K562 (cell line): ENCODE measurements at regions not wholly inside any gene's neighbourhood (a gene's known extent, or its start where the extent isn't known, plus 50 kb on each side); places are given as distances from the start of the nearest gene placed in this dataset.

Experiments
- ATAC-seq: fragments of 200-7000 bp; cut with Tn5 transposase; 3 replicates; pipeline ENCODE4 v1.9.1; 2020; ENCODE audit warnings: moderate library complexity
- BruUV-seq: library from RNA; stranded (reverse); fragments of 400-500 nt; replicated peaks from 2 replicates; lab custom pipeline; 2021; lab: Mats Ljungman, UMichigan
- CTCF ChIA-PET: fragments of 300-600 bp; formaldehyde crosslinking; extraction: SDS; loops from one replicate; lab custom pipeline; 2021; ENCODE audit warnings: low intra/inter-chr PET ratio; lab: Yijun Ruan, JAX
- POLR2A ChIA-PET: fragments of 300-600, 350-650 bp; sonication (Branson Sonifier 250); formaldehyde crosslinking; extraction: SDS; loops from one replicate; lab custom pipeline; 2021; ENCODE audit warnings: antibody characterized with exemption, inconsistent platforms; lab: Yijun Ruan, JAX
- DNase-seq, 4 experiments: peaks; one replicate each; pipeline versions ENCODE4 v3.0.0 to v3.0.0-alpha.2; 2011 to 2018; ENCODE audit warnings: low spot score in 3 of 4, mixed read lengths in 3 of 4; ENCODE audit errors: extremely low read depth in 1 of 4
- FAIRE-seq: peaks from 2 replicates; lab custom pipeline; 2011; peaks lifted over from hg19 to GRCh38; lab: Jason Lieb, UNC
- H2AFZ ChIP-seq: 2 replicates; pipeline ENCODE4 v1.6.0; 2011; ENCODE audit warnings: low read depth, low read length, control low read depth, inconsistent platforms
- H3K27ac ChIP-seq: fragments of 200-600 bp; 3 replicates; pipeline ENCODE4 v1.8.0; 2011; ENCODE audit warnings: low read depth, mild to moderate bottlenecking, control low read depth, inconsistent platforms, low read length, moderate library complexity, mixed read lengths; ENCODE audit errors: extremely low read depth
- H3K27me3 ChIP-seq, 2 experiments: fragments of 300-600 bp in 1 of 2; 2 replicates in 1 of 2; 3 replicates in 1 of 2; pipeline versions ENCODE4 v1.6.0 to v1.8.0; 2011; ENCODE audit warnings: inconsistent platforms in 2 of 2, low read length in 2 of 2, mild to moderate bottlenecking in 1 of 2, mixed read lengths in 1 of 2, moderate library complexity in 1 of 2; ENCODE audit not compliant: control insufficient read depth in 2 of 2, insufficient read depth in 2 of 2
- H3K36me3 ChIP-seq: fragments of 300-600 bp; 3 replicates; pipeline ENCODE4 v1.8.0; 2011; ENCODE audit warnings: mild to moderate bottlenecking, low read length, inconsistent platforms; ENCODE audit not compliant: control insufficient read depth, insufficient read depth
- H3K4me1 ChIP-seq, 2 experiments: fragments of 200-600 bp in 1 of 2; replicated peaks in 1 of 2; 2 replicates in 1 of 2; 3 replicates in 1 of 2; pipeline versions ENCODE4 v1.5.1 to v1.8.0; 2011; ENCODE audit warnings: inconsistent platforms in 2 of 2, low read length in 2 of 2, mild to moderate bottlenecking in 1 of 2, mixed read lengths in 1 of 2, moderate library complexity in 1 of 2; ENCODE audit not compliant: control insufficient read depth in 2 of 2, insufficient read depth in 2 of 2
- H3K4me2 ChIP-seq: 2 replicates; pipeline ENCODE4 v1.6.1; 2011; ENCODE audit warnings: low read length, control low read depth, inconsistent platforms, mixed read lengths; ENCODE audit not compliant: insufficient read depth
- H3K4me3 ChIP-seq: fragments of 200-600 bp; sonication (generic), shearing (Covaris generic); 2 replicates; pipeline ENCODE4 v1.5.1; 2016; ENCODE audit warnings: control low read depth, inconsistent platforms
- H3K79me2 ChIP-seq: fragments of 200-600 bp; 3 replicates; pipeline ENCODE4 v1.8.0; 2011; ENCODE audit warnings: low read length, inconsistent platforms; ENCODE audit not compliant: control insufficient read depth, insufficient read depth
- H3K9ac ChIP-seq, 2 experiments: 2 replicates each; pipeline versions ENCODE4 v1.6.0 to v1.6.1; 2011; ENCODE audit warnings: low read depth in 2 of 2, low read length in 2 of 2, control low read depth in 1 of 2, inconsistent platforms in 1 of 2, mild to moderate bottlenecking in 1 of 2, mixed read lengths in 1 of 2; ENCODE audit not compliant: insufficient read depth in 1 of 2
- H3K9me1 ChIP-seq: one replicate; pipeline ENCODE4 v1.6.0; 2011; ENCODE audit warnings: inconsistent platforms, mild to moderate bottlenecking, low read length, moderate library complexity; ENCODE audit not compliant: control insufficient read depth, insufficient read depth
- H3K9me3 ChIP-seq: replicated peaks from 2 replicates; pipeline ENCODE4 v1.5.1; 2011; ENCODE audit warnings: low read depth, low read length, inconsistent platforms; ENCODE audit not compliant: control insufficient read depth, insufficient read depth
- H4K20me1 ChIP-seq: replicated peaks from 2 replicates; pipeline ENCODE4 v1.6.1; 2011; ENCODE audit warnings: low read length, inconsistent platforms, mixed read lengths; ENCODE audit not compliant: control insufficient read depth, insufficient read depth
- CEBPG ChIP-seq, 3 experiments: fragments of 200-800 bp in 1 of 3; sonication (Bioruptor generic) in 1 of 3; sonication (generic) in 1 of 3; formaldehyde crosslinking in 1 of 3; IDR thresholded peaks in 2 of 3; conservative IDR thresholded peaks in 1 of 3; 2 replicates each; pipeline versions ENCODE4 v1.6.1 to v1.8.0; 2016 to 2022; ENCODE audit warnings: missing compliant biosample characterization in 2 of 3, missing genetic modification characterization in 2 of 3, mild to moderate bottlenecking in 1 of 3, missing genetic modification reagents in 1 of 3
- MIER1 ChIP-seq: fragments of 450-650 bp; IDR thresholded peaks from 2 replicates; pipeline ENCODE4 v1.6.1; 2016; ENCODE audit warnings: antibody characterized with exemption, mild to moderate bottlenecking, low read depth
- TBP ChIP-seq: optimal IDR thresholded peaks from 2 replicates; pipeline ENCODE3; 2011; ENCODE audit warnings: low read depth, low read length, improper control_type of control experiment
- TCF7 ChIP-seq: sonication (generic); IDR thresholded peaks from 2 replicates; pipeline ENCODE4 v1.6.1; 2016; ENCODE audit warnings: antibody characterized with exemption, borderline replicate concordance
- ZBTB9 ChIP-seq: fragments of 450-650 bp; formaldehyde crosslinking; IDR thresholded peaks from 2 replicates; pipeline ENCODE4 v1.4.0; 2020; ENCODE audit warnings: mild to moderate bottlenecking, moderate library complexity
- ZNF184 ChIP-seq: sonication (generic); formaldehyde crosslinking; IDR thresholded peaks from 2 replicates; pipeline ENCODE4 v1.5.0; 2020; ENCODE audit warnings: missing genetic modification reagents
- WGBS: fragments of 100-300 bp; shearing (Covaris generic); methylation state at CpG from one replicate; pipeline ENCODE4 v1.1.6; 2016; ENCODE audit warnings: low coverage, mixed read lengths; ENCODE audit not compliant: insufficient coverage; ENCODE audit errors: missing lambda C conversion rate; 5-methylcytosine and 5-hydroxymethylcytosine counted together
- in situ Hi-C: fragments of 300-500 bp; cut with MboI; formaldehyde crosslinking; loops from 4 replicates; pipeline ENCODE4 v1.15.0; 2018; ENCODE audit warnings: inconsistent platforms, mixed read lengths
- intact Hi-C: fragments of 100-400 bp; cut with micrococcal nuclease; formaldehyde crosslinking; loops from 2 replicates; pipeline ENCODE4 v1.14.2; 2022

GRCh38 chr4:124135409-124135813, 577.1 kb downstream of the ANKRD50 start:
- Histone ChIP-seq H3K36me3 (no peaks in the 10 kb centered on the region), H3K9ac (no peak overlapping the region), H2AFZ (no peak overlapping the region), H3K4me1 (no peaks in the 10 kb centered on the region), H3K9me3 (no peaks in the 10 kb centered on the region), H4K20me1 (no peaks in the 10 kb centered on the region), H3K9me1 (no peaks in the 10 kb centered on the region), H3K27ac (no peak overlapping the region), H3K4me3 (no peak overlapping the region), H3K27me3 (no peaks in the 10 kb centered on the region), H3K79me2 (no peaks in the 10 kb centered on the region), H3K4me2 (no peak overlapping the region)
- TF ChIP-seq ZNF184 (CRISPR knock-in tag), result no peak
- TF ChIP-seq ZBTB9 (CRISPR knock-in tag), result no peak
- TF ChIP-seq MIER1, result no peak
- TF ChIP-seq TBP, result no peak
- intact Hi-C loops (no loop called here), in situ Hi-C loops (no loop called here)
- ChIA-PET CTCF (no interaction called here), POLR2A (no interaction called here)
- no TSS peak for BruUV-seq
- 0% methylated on average over 1 of the region's 1 CpG for WGBS
- no peak for FAIRE-seq
- no peak for ATAC-seq
- DNase-seq, result no peak

GRCh38 chr4:124139044-124139443, 573.5 kb downstream of the ANKRD50 start:
- Histone ChIP-seq H3K36me3 (no peaks in the 10 kb centered on the region), H3K9me3 (no peaks in the 10 kb centered on the region), H3K27ac (no peak overlapping the region), H3K79me2 (no peaks in the 10 kb centered on the region), H3K9me1 (no peaks in the 10 kb centered on the region), H3K27me3 (no peaks in the 10 kb centered on the region), H3K4me2 (no peak overlapping the region), H3K4me1 (no peaks in the 10 kb centered on the region), H2AFZ (no peak overlapping the region), H3K9ac (no peak overlapping the region), H3K4me3 (no peak overlapping the region), H4K20me1 (no peaks in the 10 kb centered on the region)
- in situ Hi-C loops, result no loop called here
- BruUV-seq, result no TSS peak
- FAIRE-seq (no peak), DNase-seq (no peak), ATAC-seq (no peak)
- intact Hi-C loops, result no loop called here
- no peak for TF ChIP-seq CEBPG (CRISPR knock-in tag; IDR thresholded peaks at IDR 0.05)
- peak in 1 of 2 experiments; percentile 6; a peak in 1 of 4 replicates for TF ChIP-seq CEBPG (tag; conservative IDR thresholded peaks at IDR 0.05 in 1 of 2, IDR thresholded peaks at IDR 0.05 in 1 of 2)
- no peak for TF ChIP-seq TCF7
- ChIA-PET CTCF (no interaction called here), POLR2A (no interaction called here)
- WGBS, result 1% methylated on average over 6 of the region's 6 CpGs
